EL (cell line): ENCODE measurements at regions not wholly inside any gene's neighbourhood (a gene's known extent, or its start where the extent isn't known, plus 50 kb on each side); places are given as distances from the start of the nearest gene placed in this dataset.
A peak's percentile ranks its signal among the peaks of the same experiment; 100 is the strongest.

Experiments used
- DNase-seq: peaks from one replicate; pipeline ENCODE4 v3.0.0-alpha.2; 2016

GRCh38 chr2:151153601-151154000 lies 108.1 kb downstream of the RBM43 start:
- DNase-seq, result no peak

- DNase-seq, result no peak
Observed at GRCh38 chr2:151150331-151151320, 111.0 kb downstream of the RBM43 start.

- DNase-seq, result no peak
Observed at GRCh38 chr2:151138507-151138906, 123.2 kb downstream of the RBM43 start.

GRCh38 chr2:151137526-151137925 lies 124.1 kb downstream of the RBM43 start:
- no peak for DNase-seq

- DNase-seq, result no peak
Observed at GRCh38 chr2:151120011-151120410, 141.7 kb downstream of the RBM43 start.

- no peak for DNase-seq
Observed at GRCh38 chr2:151119374-151119773, 142.3 kb downstream of the RBM43 start.

GRCh38 chr2:151118269-151118668 lies 143.4 kb downstream of the RBM43 start:
- DNase-seq, result no peak

- DNase-seq, result no peak
Observed at GRCh38 chr2:151114874-151115273, 146.8 kb downstream of the RBM43 start.

GRCh38 chr2:151113318-151113717 lies 148.3 kb downstream of the RBM43 start:
- DNase-seq, result no peak

- peak; percentile 79 for DNase-seq
Observed at GRCh38 chr2:151111599-151112278, 149.9 kb downstream of the RBM43 start.

- peak; percentile 23 for DNase-seq
Observed at GRCh38 chr2:151106805-151107506, 154.7 kb downstream of the RBM43 start.

- no peak for DNase-seq
Observed at GRCh38 chr2:151103551-151103950, 158.1 kb downstream of the RBM43 start.

GRCh38 chr2:151102226-151102625 lies 159.4 kb downstream of the RBM43 start:
- no peak for DNase-seq

- no peak for DNase-seq
Observed at GRCh38 chr2:151098841-151099240, 162.8 kb downstream of the RBM43 start.

- peak; percentile 7 for DNase-seq
Observed at GRCh38 chr2:151097895-151098294, 163.8 kb downstream of the RBM43 start.

- no peak for DNase-seq
Observed at GRCh38 chr2:151097128-151097527, 164.5 kb downstream of the RBM43 start.

GRCh38 chr2:151096235-151096634 lies 165.4 kb downstream of the RBM43 start:
- DNase-seq, result no peak

- DNase-seq, result no peak
Observed at GRCh38 chr2:151095463-151095862, 166.2 kb downstream of the RBM43 start.

GRCh38 chr2:151091583-151091982 lies 170.1 kb downstream of the RBM43 start:
- DNase-seq, result no peak

GRCh38 chr2:151087377-151087776 lies 174.3 kb downstream of the RBM43 start:
- no peak for DNase-seq

- no peak for DNase-seq
Observed at GRCh38 chr2:151085181-151085611, 176.5 kb downstream of the RBM43 start.

GRCh38 chr2:151083856-151084795 lies 177.5 kb downstream of the RBM43 start:
- DNase-seq, result no peak
